CD4-positive, CD25-positive, alpha-beta regulatory T cell (primary cell): ENCODE measurements at regions not wholly inside any gene's neighbourhood (a gene's known extent, or its start where the extent isn't known, plus 50 kb on each side); places are given as distances from the start of the nearest gene placed in this dataset.

Experiments used
- ATAC-seq, 2 donors: fragments of 150-1000 bp; cut with Tn5 transposase; one replicate each; pipeline ENCODE4 v1.10.0; 2021; ENCODE audit warnings: low read depth in 2 of 2, moderate number of reproducible peaks in 2 of 2, moderate library complexity in 1 of 2
- DNase-seq, 3 donors: peaks; one replicate each; pipeline versions ENCODE4 v3.0.0 to v3.0.0-alpha.2; 2012 to 2022; ENCODE audit warnings: mixed read lengths in 1 of 3
- H3K27ac ChIP-seq: one replicate; pipeline ENCODE4 v1.7.0; 2013; ENCODE audit warnings: mild to moderate bottlenecking, low read length; ENCODE audit not compliant: insufficient read depth, poor library complexity, severe bottlenecking
- H3K27me3 ChIP-seq: one replicate; pipeline ENCODE4 v1.7.0; 2013; ENCODE audit warnings: low read length; ENCODE audit not compliant: control insufficient read depth, insufficient read depth
- H3K36me3 ChIP-seq: one replicate; pipeline ENCODE4 v1.7.0; 2013; ENCODE audit warnings: mild to moderate bottlenecking, low read length, moderate library complexity; ENCODE audit not compliant: control insufficient read depth, insufficient read depth
- H3K4me1 ChIP-seq: 2 replicates; pipeline ENCODE4 v1.7.0; 2013; ENCODE audit warnings: mild to moderate bottlenecking, low read length; ENCODE audit not compliant: insufficient read depth, control insufficient read depth, poor library complexity, severe bottlenecking
- H3K4me3 ChIP-seq: one replicate; pipeline ENCODE4 v1.7.0; 2013; ENCODE audit warnings: low read depth, mild to moderate bottlenecking, low read length, moderate library complexity
- H3K9me3 ChIP-seq, 2 experiments: 1 replicate in 1 of 2; 2 replicates in 1 of 2; pipeline ENCODE4 v1.7.0; 2013; ENCODE audit warnings: low read length in 2 of 2, mild to moderate bottlenecking in 1 of 2, moderate library complexity in 1 of 2; ENCODE audit not compliant: control insufficient read depth in 2 of 2
- H3K27ac Mint-ChIP-seq, 3 donors: one replicate each; pipeline ENCODE4 v1.8.0; 2020 to 2022; ENCODE audit warnings: mild to moderate bottlenecking in 3 of 3, mixed read lengths in 3 of 3, moderate library complexity in 2 of 3
- H3K27me3 Mint-ChIP-seq: one replicate; pipeline ENCODE4 v1.8.0; 2022; ENCODE audit warnings: mild to moderate bottlenecking, mixed read lengths
- H3K36me3 Mint-ChIP-seq: one replicate; pipeline ENCODE4 v1.8.0; 2020; ENCODE audit warnings: mixed read lengths
- H3K4me1 Mint-ChIP-seq, 4 donors: one replicate each; pipeline ENCODE4 v1.8.0; 2020 to 2022; ENCODE audit warnings: mixed read lengths in 4 of 4, mild to moderate bottlenecking in 1 of 4
- H3K4me3 Mint-ChIP-seq, 4 donors: one replicate each; pipeline ENCODE4 v1.8.0; 2020 to 2022; ENCODE audit warnings: mild to moderate bottlenecking in 4 of 4, mixed read lengths in 4 of 4, moderate library complexity in 3 of 4
- H3K9me3 Mint-ChIP-seq, 7 donors: one replicate each; pipeline ENCODE4 v1.8.0; 2020 to 2022; ENCODE audit warnings: mixed read lengths in 7 of 7, mild to moderate bottlenecking in 3 of 7, moderate library complexity in 2 of 7

GRCh38 chr9:124198331-124198730, 59.4 kb upstream of the NEK6 start:
- no peak for DNase-seq
- Histone ChIP-seq H3K4me1 (peaks cover 20% of the 10 kb centered on the region), H3K27me3 (no peaks in the 10 kb centered on the region), H3K4me3 (no peak overlapping the region), H3K27ac (no peak overlapping the region), H3K36me3 (no peaks in the 10 kb centered on the region), H3K9me3 (peaks cover 0 to 8% of the 10 kb centered on the region in 2 experiments)
- Mint-ChIP-seq H3K9me3 (peaks cover 0 to 17% (median 5%) of the 10 kb centered on the region in 7 donors), H3K27ac (no peak overlapping the region), H3K36me3 (no peaks in the 10 kb centered on the region), H3K27me3 (no peaks in the 10 kb centered on the region), H3K4me1 (peaks cover 7 to 18% (median 11%) of the 10 kb centered on the region in 4 donors), H3K4me3 (no peak overlapping the region)
- ATAC-seq = no peak

- Mint-ChIP-seq H3K4me3 (no peak overlapping the region), H3K27me3 (no peaks in the 10 kb centered on the region), H3K4me1 (peaks cover 13 to 25% (median 16%) of the 10 kb centered on the region in 4 donors), H3K36me3 (no peaks in the 10 kb centered on the region), H3K27ac (no peak overlapping the region), H3K9me3 (peaks cover 0 to 17% (median 5%) of the 10 kb centered on the region in 7 donors)
- H3K4me3 ChIP-seq = no peak overlapping the region
- H3K27me3 ChIP-seq = no peaks in the 10 kb centered on the region
- ATAC-seq (no peak), DNase-seq (no peak)
- H3K4me1 ChIP-seq = peaks cover 23% of the 10 kb centered on the region
- H3K9me3 ChIP-seq = peaks cover 0 to 8% of the 10 kb centered on the region in 2 experiments
- H3K27ac ChIP-seq = no peak overlapping the region
- no peaks in the 10 kb centered on the region for H3K36me3 ChIP-seq
Measured at GRCh38 chr9:124198948-124199347, 58.8 kb upstream of the NEK6 start.

- ATAC-seq = no peak
- no peaks in the 10 kb centered on the region for H3K27me3 ChIP-seq
- H3K36me3 ChIP-seq = no peaks in the 10 kb centered on the region
- H3K36me3 Mint-ChIP-seq = no peaks in the 10 kb centered on the region
- H3K9me3 Mint-ChIP-seq = peaks cover 0 to 17% (median 5%) of the 10 kb centered on the region in 7 donors
- no peak overlapping the region for H3K4me3 Mint-ChIP-seq
- H3K27ac Mint-ChIP-seq = no peak overlapping the region
- no peak overlapping the region for H3K27ac ChIP-seq
- peaks cover 23% of the 10 kb centered on the region for H3K4me1 ChIP-seq
- peaks cover 0 to 8% of the 10 kb centered on the region in 2 experiments for H3K9me3 ChIP-seq
- H3K4me1 Mint-ChIP-seq = peaks cover 15 to 26% (median 18%) of the 10 kb centered on the region in 4 donors
- H3K27me3 Mint-ChIP-seq = no peaks in the 10 kb centered on the region
- no peak overlapping the region for H3K4me3 ChIP-seq
- no peak for DNase-seq
Measured at GRCh38 chr9:124199474-124199873, 58.3 kb upstream of the NEK6 start.

- Histone ChIP-seq H3K4me1 (peaks cover 23% of the 10 kb centered on the region), H3K9me3 (no peaks in the 10 kb centered on the region), H3K27me3 (no peaks in the 10 kb centered on the region), H3K4me3 (no peak overlapping the region), H3K27ac (peak overlapping the region; percentile 71), H3K36me3 (no peaks in the 10 kb centered on the region)
- ATAC-seq (peak; percentile 99), DNase-seq (peak; percentile 10 to 94 (median 34))
- no peaks in the 10 kb centered on the region for H3K27me3 Mint-ChIP-seq
- H3K9me3 Mint-ChIP-seq = peaks cover 0 to 5% (median 0%) of the 10 kb centered on the region in 7 donors
- H3K4me3 Mint-ChIP-seq = peak overlapping the region; percentile 36 to 75 (median 68)
- H3K27ac Mint-ChIP-seq = peak overlapping the region; percentile 87 to 96 (median 89)
- peaks cover 19 to 35% (median 20%) of the 10 kb centered on the region in 4 donors for H3K4me1 Mint-ChIP-seq
- no peaks in the 10 kb centered on the region for H3K36me3 Mint-ChIP-seq
Measured at GRCh38 chr9:124202447-124202971, 55.2 kb upstream of the NEK6 start.

DNA sequence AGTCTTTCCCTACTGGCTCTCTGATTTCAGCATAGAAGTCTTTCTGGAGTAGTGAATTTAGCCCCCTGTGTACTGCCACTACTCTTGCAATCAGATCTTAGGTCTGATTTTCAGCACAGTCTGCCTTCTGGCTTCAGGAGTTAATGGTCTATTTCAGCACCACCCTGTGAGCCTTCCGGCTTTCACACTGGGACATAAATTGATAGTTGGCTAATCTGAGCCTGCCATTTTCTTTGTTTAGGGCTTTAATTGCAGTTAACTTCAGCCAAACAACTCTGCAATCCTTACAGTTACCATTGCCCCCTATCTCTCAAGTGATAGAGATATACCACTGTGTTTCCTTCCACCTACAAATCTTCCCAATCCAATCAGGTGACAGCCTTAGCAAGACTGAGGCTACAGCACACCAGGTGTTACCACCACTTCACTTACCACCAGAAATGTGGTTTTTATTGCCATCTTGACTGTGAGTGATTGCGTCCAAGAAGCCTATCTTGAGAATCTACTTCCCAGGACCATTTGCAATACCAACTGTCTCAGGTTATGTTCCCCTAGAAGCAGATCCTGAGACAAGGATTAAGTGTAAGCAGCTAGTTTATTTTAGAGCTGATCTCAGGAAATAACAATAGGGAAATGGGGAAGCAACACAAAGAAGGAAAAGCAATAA, 51.9 kb upstream of the NEK6 start:
- Histone ChIP-seq H3K9me3 (no peaks in the 10 kb centered on the region), H3K4me1 (peaks cover 33% of the 10 kb centered on the region), H3K27me3 (no peaks in the 10 kb centered on the region), H3K4me3 (no peak overlapping the region), H3K36me3 (no peaks in the 10 kb centered on the region), H3K27ac (no peak overlapping the region)
- no peaks in the 10 kb centered on the region for H3K36me3 Mint-ChIP-seq
- no peaks in the 10 kb centered on the region for H3K27me3 Mint-ChIP-seq
- peaks cover 0 to 5% (median 0%) of the 10 kb centered on the region in 7 donors for H3K9me3 Mint-ChIP-seq
- H3K27ac Mint-ChIP-seq = peak overlapping the region in 2 of 3 donors; percentile 11 to 56
- no peak for DNase-seq
- peak overlapping the region in 1 of 4 donors; percentile 45 for H3K4me3 Mint-ChIP-seq
- no peak for ATAC-seq
- peaks cover 20 to 52% (median 26%) of the 10 kb centered on the region in 4 donors for H3K4me1 Mint-ChIP-seq

DNA sequence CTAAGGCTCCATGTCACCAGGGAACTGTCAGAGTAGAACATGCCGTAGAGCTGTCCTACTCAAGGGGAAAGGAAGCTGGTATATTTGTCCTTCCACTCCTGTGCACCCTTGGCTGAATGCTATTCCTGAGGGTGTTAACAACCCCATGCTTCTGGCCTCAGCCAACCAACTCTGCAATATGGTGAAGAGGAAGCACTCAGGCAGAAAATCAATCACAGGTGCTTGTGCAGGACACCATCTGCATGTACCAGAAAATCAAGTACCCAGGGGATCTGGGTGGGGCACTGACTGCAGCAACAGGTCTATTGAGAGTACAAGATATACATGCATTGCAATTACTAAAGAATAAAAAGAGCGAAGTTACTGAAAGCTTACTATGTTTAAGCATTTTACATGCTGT, 51.4 kb upstream of the NEK6 start:
- H3K27me3 Mint-ChIP-seq = no peaks in the 10 kb centered on the region
- no peak for DNase-seq
- Histone ChIP-seq H3K9me3 (no peaks in the 10 kb centered on the region), H3K27ac (no peak overlapping the region), H3K27me3 (no peaks in the 10 kb centered on the region), H3K36me3 (no peaks in the 10 kb centered on the region), H3K4me3 (no peak overlapping the region), H3K4me1 (peaks cover 32% of the 10 kb centered on the region)
- peaks cover 20 to 53% (median 26%) of the 10 kb centered on the region in 4 donors for H3K4me1 Mint-ChIP-seq
- no peaks in the 10 kb centered on the region for H3K36me3 Mint-ChIP-seq
- H3K27ac Mint-ChIP-seq = peak overlapping the region in 2 of 3 donors; percentile 27 to 56
- peaks cover 0 to 5% (median 0%) of the 10 kb centered on the region in 7 donors for H3K9me3 Mint-ChIP-seq
- H3K4me3 Mint-ChIP-seq = peak overlapping the region in 1 of 4 donors; percentile 45
- no peak for ATAC-seq
